ENCODE measurements at regions not wholly inside any gene's neighbourhood (a gene's known extent, or its start where the extent isn't known, plus 50 kb on each side); places are given as distances from the start of the nearest gene placed in this dataset.
A peak's percentile ranks its signal among the peaks of the same experiment; 100 is the strongest.

- DNase-seq (no peak), ATAC-seq (peak; percentile 59)
- Mint-ChIP-seq H3K4me3 (no peak overlapping the region), H3K27me3 (peaks cover 11% of the 10 kb centered on the region), H3K4me1 (peaks cover 4% of the 10 kb centered on the region), H3K27ac (no peak overlapping the region), H3K36me3 (ENCODE audit: low read depth) (peaks cover 2% of the 10 kb centered on the region)
- no peaks in the 10 kb centered on the region for H3K9me3 ChIP-seq (ENCODE audit: control insufficient read depth, low read length, poor library complexity, severe bottlenecking)
These were observed 69.5 kb upstream of the TGIF1 start for GRCh38 chr18:3380384-3380961.

GRCh38 chr18:3383381-3383915 is 66.5 kb upstream of the TGIF1 start:
- no peak for DNase-seq
- Mint-ChIP-seq H3K4me3 (no peak overlapping the region), H3K27me3 (no peaks in the 10 kb centered on the region), H3K27ac (no peak overlapping the region), H3K4me1 (peaks cover 4% of the 10 kb centered on the region), H3K36me3 (ENCODE audit: low read depth) (no peaks in the 10 kb centered on the region)
- H3K9me3 ChIP-seq (ENCODE audit: control insufficient read depth, low read length, poor library complexity, severe bottlenecking) = no peaks in the 10 kb centered on the region
- no peak for ATAC-seq

- Mint-ChIP-seq H3K27ac (no peak overlapping the region), H3K4me3 (no peak overlapping the region), H3K4me1 (peaks cover 4% of the 10 kb centered on the region), H3K27me3 (no peaks in the 10 kb centered on the region), H3K36me3 (ENCODE audit: low read depth) (no peaks in the 10 kb centered on the region)
- ATAC-seq (no peak), DNase-seq (no peak)
- H3K9me3 ChIP-seq (ENCODE audit: control insufficient read depth, low read length, poor library complexity, severe bottlenecking) = no peaks in the 10 kb centered on the region
These were observed 65.1 kb upstream of the TGIF1 start for GRCh38 chr18:3384664-3385563.

- H3K4me3 Mint-ChIP-seq = no peak overlapping the region
- H3K4me1 Mint-ChIP-seq = peaks cover 4% of the 10 kb centered on the region
- no peaks in the 10 kb centered on the region for H3K9me3 ChIP-seq (ENCODE audit: control insufficient read depth, low read length, poor library complexity, severe bottlenecking)
- H3K36me3 Mint-ChIP-seq (ENCODE audit: low read depth) = no peaks in the 10 kb centered on the region
- DNase-seq = no peak
- H3K27ac Mint-ChIP-seq = no peak overlapping the region
- H3K27me3 Mint-ChIP-seq = no peaks in the 10 kb centered on the region
- no peak for ATAC-seq
These were observed 61.6 kb upstream of the TGIF1 start for GRCh38 chr18:3388323-3388722.

GRCh38 chr18:3388980-3389379 is 61.0 kb upstream of the TGIF1 start:
- Mint-ChIP-seq H3K27me3 (no peaks in the 10 kb centered on the region), H3K4me1 (peaks cover 4% of the 10 kb centered on the region), H3K36me3 (ENCODE audit: low read depth) (no peaks in the 10 kb centered on the region), H3K4me3 (no peak overlapping the region), H3K27ac (no peak overlapping the region)
- no peak for ATAC-seq
- no peaks in the 10 kb centered on the region for H3K9me3 ChIP-seq (ENCODE audit: control insufficient read depth, low read length, poor library complexity, severe bottlenecking)
- DNase-seq = no peak

- no peaks in the 10 kb centered on the region for H3K4me1 Mint-ChIP-seq
- ATAC-seq (no peak), DNase-seq (no peak)
- H3K36me3 Mint-ChIP-seq (ENCODE audit: low read depth) = no peaks in the 10 kb centered on the region
- no peaks in the 10 kb centered on the region for H3K27me3 Mint-ChIP-seq
- no peaks in the 10 kb centered on the region for H3K9me3 ChIP-seq (ENCODE audit: control insufficient read depth, low read length, poor library complexity, severe bottlenecking)
- H3K4me3 Mint-ChIP-seq = no peak overlapping the region
- H3K27ac Mint-ChIP-seq = no peak overlapping the region
These were observed 60.0 kb upstream of the TGIF1 start for GRCh38 chr18:3389977-3390376.

GRCh38 chr18:3391704-3392466 is 58.1 kb upstream of the TGIF1 start:
- H3K9me3 ChIP-seq (ENCODE audit: control insufficient read depth, low read length, poor library complexity, severe bottlenecking) = no peaks in the 10 kb centered on the region
- Mint-ChIP-seq H3K27ac (no peak overlapping the region), H3K27me3 (no peaks in the 10 kb centered on the region), H3K36me3 (ENCODE audit: low read depth) (no peaks in the 10 kb centered on the region), H3K4me1 (no peaks in the 10 kb centered on the region), H3K4me3 (no peak overlapping the region)
- no peak for DNase-seq
- ATAC-seq = no peak

GRCh38 chr18:3392467-3392855 is 57.5 kb upstream of the TGIF1 start:
- H3K9me3 ChIP-seq (ENCODE audit: control insufficient read depth, low read length, poor library complexity, severe bottlenecking) = no peaks in the 10 kb centered on the region
- Mint-ChIP-seq H3K27ac (no peak overlapping the region), H3K4me3 (no peak overlapping the region), H3K36me3 (ENCODE audit: low read depth) (no peaks in the 10 kb centered on the region), H3K27me3 (no peaks in the 10 kb centered on the region), H3K4me1 (no peaks in the 10 kb centered on the region)
- ATAC-seq (no peak), DNase-seq (no peak)

- H3K9me3 ChIP-seq (ENCODE audit: control insufficient read depth, low read length, poor library complexity, severe bottlenecking) = no peaks in the 10 kb centered on the region
- Mint-ChIP-seq H3K4me1 (no peaks in the 10 kb centered on the region), H3K27me3 (no peaks in the 10 kb centered on the region), H3K4me3 (no peak overlapping the region), H3K27ac (no peak overlapping the region), H3K36me3 (ENCODE audit: low read depth) (no peaks in the 10 kb centered on the region)
- ATAC-seq = no peak
- DNase-seq = no peak
These were observed 55.3 kb upstream of the TGIF1 start for GRCh38 chr18:3394648-3395047.

- no peak overlapping the region for H3K27ac Mint-ChIP-seq
- no peaks in the 10 kb centered on the region for H3K9me3 ChIP-seq (ENCODE audit: control insufficient read depth, low read length, poor library complexity, severe bottlenecking)
- no peaks in the 10 kb centered on the region for H3K27me3 Mint-ChIP-seq
- ATAC-seq (no peak), DNase-seq (no peak)
- H3K4me3 Mint-ChIP-seq = no peak overlapping the region
- no peaks in the 10 kb centered on the region for H3K36me3 Mint-ChIP-seq (ENCODE audit: low read depth)
- no peaks in the 10 kb centered on the region for H3K4me1 Mint-ChIP-seq
These were observed 54.5 kb upstream of the TGIF1 start for GRCh38 chr18:3395466-3395865.

GRCh38 chr18:3397031-3397750 is 52.8 kb upstream of the TGIF1 start:
- H3K36me3 Mint-ChIP-seq (ENCODE audit: low read depth) = no peaks in the 10 kb centered on the region
- DNase-seq = no peak
- H3K4me3 Mint-ChIP-seq = no peak overlapping the region
- H3K27ac Mint-ChIP-seq = no peak overlapping the region
- H3K9me3 ChIP-seq (ENCODE audit: control insufficient read depth, low read length, poor library complexity, severe bottlenecking) = no peaks in the 10 kb centered on the region
- no peak for ATAC-seq
- no peaks in the 10 kb centered on the region for H3K4me1 Mint-ChIP-seq
- H3K27me3 Mint-ChIP-seq = no peaks in the 10 kb centered on the region

GRCh38 chr18:3397786-3398185 is 52.2 kb upstream of the TGIF1 start:
- H3K27me3 Mint-ChIP-seq = no peaks in the 10 kb centered on the region
- ATAC-seq (no peak), DNase-seq (no peak)
- no peaks in the 10 kb centered on the region for H3K36me3 Mint-ChIP-seq (ENCODE audit: low read depth)
- H3K9me3 ChIP-seq (ENCODE audit: control insufficient read depth, low read length, poor library complexity, severe bottlenecking) = no peaks in the 10 kb centered on the region
- H3K4me3 Mint-ChIP-seq = no peak overlapping the region
- no peaks in the 10 kb centered on the region for H3K4me1 Mint-ChIP-seq
- no peak overlapping the region for H3K27ac Mint-ChIP-seq

Data from T-helper 17 cell (primary cell).